WTC11 (cell line): ENCODE measurements at regions not wholly inside any gene's neighbourhood (a gene's known extent, or its start where the extent isn't known, plus 50 kb on each side); places are given as distances from the start of the nearest gene placed in this dataset.

Source experiments
- ATAC-seq: fragments of 200-7000 bp; cut with Tn5 transposase; 2 replicates; pipeline ENCODE4 v1.10.0; 2021; ENCODE audit warnings: mild to moderate bottlenecking, moderate library complexity
- CTCF ChIA-PET: fragments of 300-600 bp; sonication (Branson Sonifier 250); formaldehyde crosslinking; loops from one replicate; lab custom pipeline; 2021; ENCODE audit warnings: antibody characterized with exemption; lab: Charles Lee
- POLR2A ChIA-PET: fragments of 350-600 bp; sonication (Branson Sonifier 250); formaldehyde crosslinking; loops from one replicate; lab custom pipeline; 2021; ENCODE audit warnings: antibody characterized with exemption; lab: Charles Lee
- DNase-seq: peaks from one replicate; pipeline ENCODE4 v3.0.0; 2021; ENCODE audit warnings: low spot score
- H3K27ac Mint-ChIP-seq: 2 replicates; pipeline ENCODE4 v1.8.0; 2021; ENCODE audit warnings: mixed read lengths
- H3K27me3 Mint-ChIP-seq: 2 replicates; pipeline ENCODE4 v1.8.0; 2021; ENCODE audit warnings: low read depth, mild to moderate bottlenecking, moderate library complexity, mixed read lengths
- H3K36me3 Mint-ChIP-seq: 2 replicates; pipeline ENCODE4 v1.8.0; 2021; ENCODE audit warnings: mixed read lengths
- H3K4me1 Mint-ChIP-seq: 2 replicates; pipeline ENCODE4 v1.8.0; 2022; ENCODE audit warnings: mixed read lengths
- H3K4me3 Mint-ChIP-seq: 2 replicates; pipeline ENCODE4 v1.8.0; 2021; ENCODE audit warnings: mild to moderate bottlenecking, moderate library complexity, mixed read lengths
- H3K9me3 Mint-ChIP-seq: 2 replicates; pipeline ENCODE4 v1.8.0; 2021; ENCODE audit warnings: mixed read lengths
- ARID4B ChIP-seq: sonication (generic); formaldehyde crosslinking; IDR thresholded peaks from 2 replicates; pipeline ENCODE4 v1.8.0; 2023; ENCODE audit warnings: missing genetic modification reagents, mild to moderate bottlenecking, borderline replicate concordance
- ATF1 ChIP-seq: sonication (generic); formaldehyde crosslinking; IDR thresholded peaks from 2 replicates; pipeline ENCODE4 v1.8.1; 2023; ENCODE audit warnings: mild to moderate bottlenecking, moderate library complexity, missing genetic modification reagents
- ATF3 ChIP-seq: sonication (generic); formaldehyde crosslinking; conservative IDR thresholded peaks from 2 replicates; pipeline ENCODE4 v1.8.1; 2022; ENCODE audit warnings: mild to moderate bottlenecking, missing genetic modification reagents
- CBFB ChIP-seq: sonication (generic); formaldehyde crosslinking; IDR thresholded peaks from 2 replicates; pipeline ENCODE4 v1.8.1; 2022; ENCODE audit warnings: mild to moderate bottlenecking, low read depth, missing genetic modification reagents
- CREB1 ChIP-seq: sonication (generic); formaldehyde crosslinking; IDR thresholded peaks from 2 replicates; pipeline ENCODE4 v1.8.0; 2023; ENCODE audit warnings: mild to moderate bottlenecking, missing genetic modification reagents
- ERG ChIP-seq: fragments of 250-450 bp; sonication (Bioruptor Pico); IDR thresholded peaks from 2 replicates; pipeline ENCODE4 v1.8.0; 2021; ENCODE audit warnings: mild to moderate bottlenecking
- IRF2 ChIP-seq: sonication (generic); formaldehyde crosslinking; IDR thresholded peaks from 2 replicates; pipeline ENCODE4 v1.8.0; 2022; ENCODE audit warnings: low read depth, missing genetic modification reagents, borderline replicate concordance
- NFE2L1 ChIP-seq: sonication (generic); formaldehyde crosslinking; IDR thresholded peaks from 2 replicates; pipeline ENCODE4 v1.8.1; 2023; ENCODE audit warnings: missing genetic modification reagents
- NFYB ChIP-seq: sonication (generic); formaldehyde crosslinking; conservative IDR thresholded peaks from 2 replicates; pipeline ENCODE4 v1.8.0; 2022; ENCODE audit warnings: low read depth, missing genetic modification reagents
- RELA ChIP-seq: sonication (generic); formaldehyde crosslinking; IDR thresholded peaks from 2 replicates; pipeline ENCODE4 v1.8.1; 2022; ENCODE audit warnings: missing genetic modification reagents, mild to moderate bottlenecking, borderline replicate concordance
- SMAD3 ChIP-seq: sonication (generic); formaldehyde crosslinking; IDR thresholded peaks from 2 replicates; pipeline ENCODE4 v1.8.0; 2022; ENCODE audit warnings: missing genetic modification reagents, mild to moderate bottlenecking, borderline replicate concordance
- TP53 ChIP-seq: sonication (generic); formaldehyde crosslinking; IDR thresholded peaks from 2 replicates; pipeline ENCODE4 v1.8.1; 2023; ENCODE audit warnings: mild to moderate bottlenecking, missing genetic modification reagents
- ZBTB21 ChIP-seq: sonication (generic); formaldehyde crosslinking; IDR thresholded peaks from 2 replicates; pipeline ENCODE4 v1.8.1; 2023; ENCODE audit warnings: mild to moderate bottlenecking, missing genetic modification reagents, borderline replicate concordance
- ZNF232 ChIP-seq: sonication (generic); formaldehyde crosslinking; IDR thresholded peaks from 2 replicates; pipeline ENCODE4 v1.8.0; 2022; ENCODE audit warnings: mild to moderate bottlenecking, missing genetic modification reagents
- ZNF281 ChIP-seq: sonication (generic); formaldehyde crosslinking; IDR thresholded peaks from 2 replicates; pipeline ENCODE4 v1.8.0; 2023; ENCODE audit warnings: mild to moderate bottlenecking, missing genetic modification reagents
- ZNF425 ChIP-seq: fragments of 250-450 bp; sonication (Bioruptor Pico); conservative IDR thresholded peaks from 2 replicates; pipeline ENCODE4 v1.9.0; 2021; ENCODE audit warnings: mild to moderate bottlenecking
- ZNF671 ChIP-seq: fragments of 250-450 bp; sonication (Bioruptor Pico); IDR thresholded peaks from 2 replicates; pipeline ENCODE4 v1.8.0; 2021; ENCODE audit warnings: mild to moderate bottlenecking

- H3K27me3 Mint-ChIP-seq: no peaks in the 10 kb centered on the region
- H3K36me3 Mint-ChIP-seq: 0 out of 2 replicates have a peak, but pooled peaks cover 3% of the 10 kb centered on the region
- DNase-seq: no peak
- TF ChIP-seq RELA (CRISPR knock-in tag): no peak
- TF ChIP-seq CREB1: no peak
- TF ChIP-seq ZNF671 (CRISPR knock-in tag): no peak
- TF ChIP-seq NFYB (CRISPR knock-in tag): no peak
- no peak for TF ChIP-seq ZNF281 (CRISPR knock-in tag)
- TF ChIP-seq ATF3: no peak
- no peak for TF ChIP-seq ZBTB21 (CRISPR knock-in tag)
- no peak for TF ChIP-seq NFE2L1 (CRISPR knock-in tag)
- no peak for TF ChIP-seq TP53
- no peak for TF ChIP-seq ERG (CRISPR knock-in tag)
- TF ChIP-seq SMAD3 (CRISPR knock-in tag): no peak
- no peak for TF ChIP-seq ARID4B (CRISPR knock-in tag)
- no peak for TF ChIP-seq ZNF232 (CRISPR knock-in tag)
- TF ChIP-seq IRF2 (CRISPR knock-in tag): no peak
- no peak for TF ChIP-seq ZNF425
- TF ChIP-seq, all 79 proteins: peak for 0
- no peaks in the 10 kb centered on the region for H3K4me1 Mint-ChIP-seq
- ChIA-PET POLR2A (no interaction called here), CTCF (no interaction called here)
- H3K4me3 Mint-ChIP-seq: no peak overlapping the region
- H3K9me3 Mint-ChIP-seq: peaks cover 18% of the 10 kb centered on the region
- H3K27ac Mint-ChIP-seq: no peak overlapping the region
- no peak for ATAC-seq
Measured at GRCh38 chr18:28723506-28723905, 546.6 kb upstream of the CDH2 start.

- ChIA-PET POLR2A (no interaction called here), CTCF (no interaction called here)
- TF ChIP-seq ATF1 (CRISPR knock-in tag) (no peak), CBFB (no peak)
- peaks cover 26% of the 10 kb centered on the region for H3K9me3 Mint-ChIP-seq
- H3K4me1 Mint-ChIP-seq: peaks cover 10% of the 10 kb centered on the region
- no peak for ATAC-seq
- no peak for DNase-seq
- H3K27ac Mint-ChIP-seq: no peak overlapping the region
- peaks cover 7% of the 10 kb centered on the region; the same call in 1 of the 2 replicates for H3K36me3 Mint-ChIP-seq
- no peak overlapping the region for H3K4me3 Mint-ChIP-seq
- H3K27me3 Mint-ChIP-seq: no peaks in the 10 kb centered on the region
Measured at GRCh38 chr18:28718696-28719095, 541.8 kb upstream of the CDH2 start.
